Liver (tissue), 1 donor: ENCODE measurements at regions not wholly inside any gene's neighbourhood (a gene's known extent, or its start where the extent isn't known, plus 50 kb on each side); places are given as distances from the start of the nearest gene placed in this dataset.

ENCODE experiments used
- SP1 ChIP-seq: IDR thresholded peaks from 2 replicates; pipeline ENCODE4 v1.6.1; 2018; ENCODE audit warnings: antibody characterized with exemption, mild to moderate bottlenecking
- TAF1 ChIP-seq: conservative IDR thresholded peaks from 2 replicates; pipeline ENCODE4 v1.6.1; 2016; ENCODE audit warnings: antibody characterized with exemption, mild to moderate bottlenecking
- TF ChIP-seq, protein P1 (sequence below): IDR thresholded peaks from 2 replicates; pipeline ENCODE4 v1.6.1; 2016; ENCODE audit warnings: antibody characterized with exemption
- donor health status: healthy.

DNA sequence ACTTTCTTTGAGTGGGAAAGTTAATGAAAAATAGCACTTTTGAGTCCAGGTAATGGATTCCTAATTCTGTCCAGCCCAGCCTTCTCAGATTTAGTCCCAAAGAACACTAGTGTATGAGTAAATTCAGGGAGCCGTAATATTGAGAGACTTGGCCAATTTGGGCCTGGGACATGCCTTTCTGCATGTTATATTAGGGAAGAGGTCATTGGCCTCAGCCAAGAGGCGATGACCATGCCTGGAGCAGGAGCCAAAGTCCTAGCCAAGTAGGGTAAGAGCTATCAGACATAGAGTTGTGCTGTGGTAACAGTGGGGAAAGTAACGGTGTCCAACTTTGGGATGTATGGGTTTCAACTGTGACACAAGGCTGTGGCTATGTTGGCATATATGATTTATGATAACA, 336.5 kb upstream of the ZNF804A start:
- no peak for TF ChIP-seq TAF1
- peak; percentile 93 for TF ChIP-seq SP1
- TF ChIP-seq, protein P1, sequence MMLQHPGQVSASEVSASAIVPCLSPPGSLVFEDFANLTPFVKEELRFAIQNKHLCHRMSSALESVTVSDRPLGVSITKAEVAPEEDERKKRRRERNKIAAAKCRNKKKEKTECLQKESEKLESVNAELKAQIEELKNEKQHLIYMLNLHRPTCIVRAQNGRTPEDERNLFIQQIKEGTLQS: peak; percentile 55
